HepG2 (cell line): ENCODE measurements at regions not wholly inside any gene's neighbourhood (a gene's known extent, or its start where the extent isn't known, plus 50 kb on each side); places are given as distances from the start of the nearest gene placed in this dataset.

Experiments used
- ATAC-seq: fragments of 200-7000 bp; cut with Tn5 transposase; 3 replicates; pipeline ENCODE4 v1.9.1; 2020; ENCODE audit warnings: mild to moderate bottlenecking, moderate library complexity
- BruUV-seq: library from RNA; stranded (reverse); fragments of 400-500 nt; replicated peaks from 2 replicates; lab custom pipeline; 2021; lab: Mats Ljungman, UMichigan
- CTCF ChIA-PET: fragments of 300-600 bp; formaldehyde crosslinking; extraction: SDS; loops from one replicate; lab custom pipeline; 2021; ENCODE audit warnings: low total read pairs, inconsistent platforms, low intra/inter-chr PET ratio; lab: Yijun Ruan, JAX
- POLR2A ChIA-PET: fragments of 350-600 bp; sonication (Branson Sonifier 250); formaldehyde crosslinking; loops from one replicate; lab custom pipeline; 2020; ENCODE audit warnings: antibody characterized with exemption, inconsistent platforms; lab: Yijun Ruan, JAX
- DNase-seq: peaks from one replicate; pipeline ENCODE4 v3.0.0-alpha.2; 2015; ENCODE audit warnings: low spot score
- FAIRE-seq: peaks from 3 replicates; lab custom pipeline; 2011; peaks lifted over from hg19 to GRCh38; lab: Jason Lieb, UNC
- H2AFZ ChIP-seq: one replicate; pipeline ENCODE4 v1.6.1; 2011; ENCODE audit warnings: low read length, inconsistent platforms
- H3K27ac ChIP-seq: fragments of 300-600 bp; 3 replicates; pipeline ENCODE4 v1.8.0; 2011; ENCODE audit warnings: mixed run types, mild to moderate bottlenecking, mixed read lengths, low read length, inconsistent platforms; ENCODE audit not compliant: insufficient read depth; ENCODE audit errors: extremely low read length
- H3K27me3 ChIP-seq, 2 experiments: fragments of 200-600 bp in 1 of 2; 2 replicates in 1 of 2; 3 replicates in 1 of 2; pipeline versions ENCODE4 v1.6.0 to v1.8.0; 2011; ENCODE audit warnings: low read length in 2 of 2, mild to moderate bottlenecking in 2 of 2, moderate library complexity in 2 of 2, inconsistent platforms in 1 of 2; ENCODE audit not compliant: insufficient read depth in 2 of 2, control insufficient read depth in 1 of 2
- H3K36me3 ChIP-seq, 2 experiments: fragments of 200-600 bp in 1 of 2; replicated peaks in 1 of 2; 2 replicates in 1 of 2; 3 replicates in 1 of 2; pipeline versions ENCODE4 v1.5.1 to v1.8.0; 2011; ENCODE audit warnings: low read length in 2 of 2, inconsistent platforms in 1 of 2; ENCODE audit not compliant: insufficient read depth in 2 of 2, control insufficient read depth in 1 of 2
- H3K4me1 ChIP-seq: 2 replicates; pipeline ENCODE4 v1.5.1; 2012; ENCODE audit warnings: low read length, inconsistent platforms; ENCODE audit not compliant: insufficient read depth
- H3K4me2 ChIP-seq: 2 replicates; pipeline ENCODE4 v1.6.0; 2011; ENCODE audit warnings: low read depth, low read length, inconsistent platforms
- H3K4me3 ChIP-seq, 3 experiments: fragments of 200-600 bp in 1 of 3; sonication (generic), shearing (Covaris generic) in 1 of 3; replicated peaks in 1 of 3; 2 replicates each; pipeline ENCODE4 v1.5.1; 2011 to 2016; ENCODE audit warnings: low read length in 3 of 3, inconsistent platforms in 2 of 3, low read depth in 2 of 3, mild to moderate bottlenecking in 2 of 3, control low read depth in 1 of 3, mixed read lengths in 1 of 3; ENCODE audit not compliant: insufficient read depth in 1 of 3
- H3K79me2 ChIP-seq: one replicate; pipeline ENCODE4 v1.6.1; 2011; ENCODE audit warnings: low read length, inconsistent platforms; ENCODE audit not compliant: insufficient read depth
- H3K9ac ChIP-seq: 2 replicates; pipeline ENCODE4 v1.6.0; 2011; ENCODE audit warnings: mild to moderate bottlenecking, low read depth, low read length, inconsistent platforms; ENCODE audit not compliant: insufficient read depth
- H3K9me3 ChIP-seq: 2 replicates; pipeline ENCODE4 v1.5.1; 2012; ENCODE audit warnings: mild to moderate bottlenecking, low read length
- H4K20me1 ChIP-seq: 2 replicates; pipeline ENCODE4 v1.6.0; 2011; ENCODE audit warnings: inconsistent platforms, mild to moderate bottlenecking, low read length, moderate library complexity; ENCODE audit not compliant: insufficient read depth
- ADNP ChIP-seq: sonication (generic); formaldehyde crosslinking; IDR thresholded peaks from 2 replicates; pipeline ENCODE4 v1.4.0; 2020; ENCODE audit warnings: missing genetic modification reagents
- ATAD3A ChIP-seq: sonication (generic); formaldehyde crosslinking; IDR thresholded peaks from 2 replicates; pipeline ENCODE4 v1.4.0; 2020; ENCODE audit warnings: missing genetic modification reagents
- CEBPG ChIP-seq: IDR thresholded peaks from 2 replicates; pipeline ENCODE4 v1.6.1; 2016
- ESRRA ChIP-seq: sonication (generic); formaldehyde crosslinking; IDR thresholded peaks from 2 replicates; pipeline ENCODE4 v1.5.1; 2020; ENCODE audit warnings: mild to moderate bottlenecking, low read depth, missing genetic modification reagents
- MXD1 ChIP-seq: sonication (generic); formaldehyde crosslinking; IDR thresholded peaks from 2 replicates; pipeline ENCODE4 v1.4.0; 2020; ENCODE audit warnings: mild to moderate bottlenecking, missing genetic modification reagents
- PPARG ChIP-seq: conservative IDR thresholded peaks from 2 replicates; pipeline ENCODE4 v1.6.1; 2016; ENCODE audit warnings: missing biosample characterization, missing genetic modification reagents
- ZBTB3 ChIP-seq: sonication (generic); formaldehyde crosslinking; IDR thresholded peaks from 2 replicates; pipeline ENCODE4 v1.4.0; 2020; ENCODE audit warnings: low read depth, mild to moderate bottlenecking, moderate library complexity, missing genetic modification reagents, borderline replicate concordance
- ZBTB39 ChIP-seq: sonication (generic); formaldehyde crosslinking; IDR thresholded peaks from 2 replicates; pipeline ENCODE4 v1.5.0; 2020; ENCODE audit warnings: missing genetic modification reagents
- ZNF317 ChIP-seq: sonication (generic); formaldehyde crosslinking; IDR thresholded peaks from 2 replicates; pipeline ENCODE4 v1.5.0; 2020; ENCODE audit warnings: mild to moderate bottlenecking, missing genetic modification reagents
- ZNF547 ChIP-seq: sonication (generic); formaldehyde crosslinking; IDR thresholded peaks from 2 replicates; pipeline ENCODE4 v1.5.1; 2020; ENCODE audit warnings: mild to moderate bottlenecking, missing genetic modification reagents
- ZNF615 ChIP-seq: sonication (generic); formaldehyde crosslinking; IDR thresholded peaks from 2 replicates; pipeline ENCODE4 v1.5.0; 2020; ENCODE audit warnings: mild to moderate bottlenecking, missing genetic modification reagents, borderline replicate concordance
- ZNF616 ChIP-seq: sonication (generic); formaldehyde crosslinking; IDR thresholded peaks from 2 replicates; pipeline ENCODE4 v1.5.0; 2020; ENCODE audit warnings: low read depth, mild to moderate bottlenecking, missing genetic modification reagents
- ZNF776 ChIP-seq: sonication (generic); formaldehyde crosslinking; IDR thresholded peaks from 2 replicates; pipeline ENCODE4 v1.4.0; 2020; ENCODE audit warnings: mild to moderate bottlenecking, missing genetic modification reagents
- ZNF788 ChIP-seq: sonication (generic); formaldehyde crosslinking; IDR thresholded peaks from 2 replicates; pipeline ENCODE4 v1.5.0; 2020; ENCODE audit warnings: mild to moderate bottlenecking, missing genetic modification reagents, borderline replicate concordance
- ZSCAN30 ChIP-seq: sonication (generic); formaldehyde crosslinking; IDR thresholded peaks from 2 replicates; pipeline ENCODE4 v1.5.0; 2020; ENCODE audit warnings: mild to moderate bottlenecking, missing genetic modification reagents
- WGBS: methylation state at CpG from one replicate; pipeline ENCODE4 v1.1.6; 2017; ENCODE audit warnings: low lambda C conversion rate; 5-methylcytosine and 5-hydroxymethylcytosine counted together
- in situ Hi-C: cut with HindIII; loops from 2 replicates; pipeline ENCODE4 v1.10.0; 2017; ENCODE audit warnings: low pct_unique_long_range_greater_than_20kb; ENCODE audit not compliant: extremely low pct_ligation_motif_present
- intact Hi-C: fragments of 100-400 bp; cut with micrococcal nuclease; formaldehyde crosslinking; loops from one replicate; pipeline ENCODE4 v1.10.0; 2022; ENCODE audit not compliant: unreplicated experiment

- WGBS: 41% methylated on average over 4 of the region's 4 CpGs
- ATAC-seq (no peak), FAIRE-seq (no peak), DNase-seq (no peak)
- Histone ChIP-seq H3K9me3 (no peaks in the 10 kb centered on the region), H4K20me1 (no peaks in the 10 kb centered on the region), H3K4me1 (no peaks in the 10 kb centered on the region), H3K27me3 (peaks cover 4 to 31% of the 10 kb centered on the region in 2 experiments; a peak in 3 of 5 replicates), H3K27ac (no peak overlapping the region), H3K9ac (no peak overlapping the region), H3K79me2 (no peaks in the 10 kb centered on the region)
- POLR2A ChIA-PET: no interaction called here
- CTCF ChIA-PET: no interaction called here
- TF ChIP-seq ATAD3A (CRISPR knock-in tag) (no peak), ZNF547 (CRISPR knock-in tag) (no peak), CEBPG (no peak), ZNF788 (CRISPR knock-in tag) (no peak), ZNF616 (CRISPR knock-in tag) (no peak), ZNF615 (no peak), ADNP (CRISPR knock-in tag) (no peak), ZNF317 (CRISPR knock-in tag) (no peak), MXD1 (CRISPR knock-in tag) (no peak)
- TF ChIP-seq, all 625 proteins: peak for 0
- in situ Hi-C loops (no loop called here), intact Hi-C loops (no loop called here)
- Histone ChIP-seq H2AFZ (no peak overlapping the region), H3K4me2 (no peak overlapping the region), H3K36me3 (no peaks in the 10 kb centered on the region), H3K4me3 (no peak overlapping the region)
- BruUV-seq: no TSS peak
Measured at GRCh38 chr12:113665457-113665856, 193.8 kb upstream of the LHX5 start.

- no peak for ATAC-seq
- Histone ChIP-seq H3K4me2 (no peak overlapping the region), H3K4me1 (no peaks in the 10 kb centered on the region), H3K27ac (no peak overlapping the region), H2AFZ (no peak overlapping the region), H3K9me3 (no peaks in the 10 kb centered on the region), H3K36me3 (no peaks in the 10 kb centered on the region), H3K27me3 (peaks cover 4 to 21% of the 10 kb centered on the region in 2 experiments; a peak in 3 of 5 replicates), H3K79me2 (no peaks in the 10 kb centered on the region), H3K9ac (no peak overlapping the region), H4K20me1 (no peaks in the 10 kb centered on the region), H3K4me3 (no peak overlapping the region)
- WGBS: 0% methylated on average over 6 of the region's 6 CpGs
- no peak for DNase-seq
- no peak for FAIRE-seq
- BruUV-seq: no TSS peak
- intact Hi-C loops: no loop called here
- TF ChIP-seq PPARG (no peak), ESRRA (CRISPR knock-in tag) (no peak), ZSCAN30 (CRISPR knock-in tag) (no peak), ZBTB39 (CRISPR knock-in tag) (no peak), ZBTB3 (CRISPR knock-in tag) (no peak), ZNF776 (CRISPR knock-in tag) (no peak)
- ChIA-PET CTCF (no interaction called here), POLR2A (no interaction called here)
- in situ Hi-C loops: no loop called here
Measured at GRCh38 chr12:113664224-113664681, 192.6 kb upstream of the LHX5 start.
